Liver (tissue), 3 donors: ENCODE measurements at regions not wholly inside any gene's neighbourhood (a gene's known extent, or its start where the extent isn't known, plus 50 kb on each side); places are given as distances from the start of the nearest gene placed in this dataset.

Experiments
- EGR1 ChIP-seq, 2 donors: IDR thresholded peaks; 2 replicates each; pipeline ENCODE4 v1.6.1; 2016 to 2018; ENCODE audit warnings: antibody characterized with exemption in 2 of 2, low read depth in 2 of 2
- GABPA ChIP-seq, 2 donors: IDR thresholded peaks in 1 of 2; conservative IDR thresholded peaks in 1 of 2; 2 replicates each; pipeline ENCODE4 v1.6.1; 2016; ENCODE audit warnings: antibody characterized with exemption in 2 of 2, mild to moderate bottlenecking in 1 of 2, moderate library complexity in 1 of 2
- JUND ChIP-seq, 2 donors: IDR thresholded peaks; 2 replicates each; pipeline ENCODE4 v1.6.1; 2016; ENCODE audit warnings: antibody characterized with exemption in 2 of 2
- RAD21 ChIP-seq, 2 donors: IDR thresholded peaks; 2 replicates each; pipeline ENCODE4 v1.6.1; 2016; ENCODE audit warnings: antibody characterized with exemption in 2 of 2, mild to moderate bottlenecking in 2 of 2
- REST ChIP-seq: IDR thresholded peaks from 2 replicates; pipeline ENCODE4 v1.6.1; 2016; ENCODE audit warnings: antibody characterized with exemption, mild to moderate bottlenecking
- RXRA ChIP-seq, 2 donors: IDR thresholded peaks; 2 replicates each; pipeline ENCODE4 v1.6.1; 2017 to 2018; ENCODE audit warnings: antibody characterized with exemption in 2 of 2, mild to moderate bottlenecking in 1 of 2
- TAF1 ChIP-seq: conservative IDR thresholded peaks from 2 replicates; pipeline ENCODE4 v1.6.1; 2016; ENCODE audit warnings: antibody characterized with exemption, mild to moderate bottlenecking
- YY1 ChIP-seq: IDR thresholded peaks from 2 replicates; pipeline ENCODE4 v1.6.1; 2016; ENCODE audit warnings: antibody characterized with exemption, mild to moderate bottlenecking
- TF ChIP-seq, protein P1 (sequence below): fragments of 150-350 bp; IDR thresholded peaks from 2 replicates; pipeline ENCODE4 v1.5.1; 2017; ENCODE audit warnings: improper control_type of control experiment, low read depth, low read length; ENCODE audit not compliant: missing input control
- TF ChIP-seq, protein P2 (sequence below): IDR thresholded peaks from 2 replicates; pipeline ENCODE4 v1.6.1; 2016; ENCODE audit warnings: antibody characterized with exemption
- TF ChIP-seq, protein P3 (sequence below): IDR thresholded peaks from 2 replicates; pipeline ENCODE4 v1.6.1; 2016; ENCODE audit warnings: antibody characterized with exemption
- donor health status: healthy.
- donor health status: healthy.

DNA sequence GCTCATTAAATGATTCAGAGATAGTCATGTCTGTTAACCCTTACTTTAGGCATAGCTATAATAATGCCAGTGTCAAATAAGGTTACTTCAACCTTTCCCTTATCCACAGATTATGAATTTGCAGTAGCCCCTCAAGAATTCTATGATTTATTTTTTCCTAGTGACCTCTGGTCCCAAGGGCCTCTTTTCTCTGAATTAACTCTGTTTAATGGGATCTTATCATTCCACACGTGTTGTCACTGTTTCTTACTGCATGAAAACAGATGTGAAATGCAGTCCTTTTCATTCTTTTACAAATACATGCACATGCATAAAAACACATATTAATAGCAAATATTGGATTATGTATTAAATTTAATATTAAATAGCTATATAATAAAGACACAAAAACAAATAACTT, 667.7 kb upstream of the FOXG1 start:
- TF ChIP-seq RAD21 (IDR thresholded peaks at IDR 0.05), result no peak
- no peak for TF ChIP-seq REST
- TF ChIP-seq JUND (IDR thresholded peaks at IDR 0.05), result no peak
- TF ChIP-seq, protein P1, sequence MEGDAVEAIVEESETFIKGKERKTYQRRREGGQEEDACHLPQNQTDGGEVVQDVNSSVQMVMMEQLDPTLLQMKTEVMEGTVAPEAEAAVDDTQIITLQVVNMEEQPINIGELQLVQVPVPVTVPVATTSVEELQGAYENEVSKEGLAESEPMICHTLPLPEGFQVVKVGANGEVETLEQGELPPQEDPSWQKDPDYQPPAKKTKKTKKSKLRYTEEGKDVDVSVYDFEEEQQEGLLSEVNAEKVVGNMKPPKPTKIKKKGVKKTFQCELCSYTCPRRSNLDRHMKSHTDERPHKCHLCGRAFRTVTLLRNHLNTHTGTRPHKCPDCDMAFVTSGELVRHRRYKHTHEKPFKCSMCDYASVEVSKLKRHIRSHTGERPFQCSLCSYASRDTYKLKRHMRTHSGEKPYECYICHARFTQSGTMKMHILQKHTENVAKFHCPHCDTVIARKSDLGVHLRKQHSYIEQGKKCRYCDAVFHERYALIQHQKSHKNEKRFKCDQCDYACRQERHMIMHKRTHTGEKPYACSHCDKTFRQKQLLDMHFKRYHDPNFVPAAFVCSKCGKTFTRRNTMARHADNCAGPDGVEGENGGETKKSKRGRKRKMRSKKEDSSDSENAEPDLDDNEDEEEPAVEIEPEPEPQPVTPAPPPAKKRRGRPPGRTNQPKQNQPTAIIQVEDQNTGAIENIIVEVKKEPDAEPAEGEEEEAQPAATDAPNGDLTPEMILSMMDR, result no peak
- no peak for TF ChIP-seq TAF1
- TF ChIP-seq, protein P2, sequence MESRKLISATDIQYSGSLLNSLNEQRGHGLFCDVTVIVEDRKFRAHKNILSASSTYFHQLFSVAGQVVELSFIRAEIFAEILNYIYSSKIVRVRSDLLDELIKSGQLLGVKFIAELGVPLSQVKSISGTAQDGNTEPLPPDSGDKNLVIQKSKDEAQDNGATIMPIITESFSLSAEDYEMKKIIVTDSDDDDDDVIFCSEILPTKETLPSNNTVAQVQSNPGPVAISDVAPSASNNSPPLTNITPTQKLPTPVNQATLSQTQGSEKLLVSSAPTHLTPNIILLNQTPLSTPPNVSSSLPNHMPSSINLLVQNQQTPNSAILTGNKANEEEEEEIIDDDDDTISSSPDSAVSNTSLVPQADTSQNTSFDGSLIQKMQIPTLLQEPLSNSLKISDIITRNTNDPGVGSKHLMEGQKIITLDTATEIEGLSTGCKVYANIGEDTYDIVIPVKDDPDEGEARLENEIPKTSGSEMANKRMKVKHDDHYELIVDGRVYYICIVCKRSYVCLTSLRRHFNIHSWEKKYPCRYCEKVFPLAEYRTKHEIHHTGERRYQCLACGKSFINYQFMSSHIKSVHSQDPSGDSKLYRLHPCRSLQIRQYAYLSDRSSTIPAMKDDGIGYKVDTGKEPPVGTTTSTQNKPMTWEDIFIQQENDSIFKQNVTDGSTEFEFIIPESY, result no peak
- no peak for TF ChIP-seq RXRA (IDR thresholded peaks at IDR 0.05)
- TF ChIP-seq YY1, result no peak
- TF ChIP-seq, protein P3, sequence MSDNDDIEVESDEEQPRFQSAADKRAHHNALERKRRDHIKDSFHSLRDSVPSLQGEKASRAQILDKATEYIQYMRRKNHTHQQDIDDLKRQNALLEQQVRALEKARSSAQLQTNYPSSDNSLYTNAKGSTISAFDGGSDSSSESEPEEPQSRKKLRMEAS, result no peak
- no peak for TF ChIP-seq GABPA (IDR thresholded peaks at IDR 0.05 in 1 of 2, conservative IDR thresholded peaks at IDR 0.05 in 1 of 2)
- TF ChIP-seq EGR1 (IDR thresholded peaks at IDR 0.05; ENCODE audit: low read depth in 2 of 2), result no peak
